ENCODE measurements at regions not wholly inside any gene's neighbourhood (a gene's known extent, or its start where the extent isn't known, plus 50 kb on each side); places are given as distances from the start of the nearest gene placed in this dataset.
A peak's percentile ranks its signal among the peaks of the same experiment; 100 is the strongest.

GRCh38 chr3:189406148-189406547, 225.0 kb upstream of the TP63 start:
- H3K27ac Mint-ChIP-seq = no peak overlapping the region
- H3K9me3 Mint-ChIP-seq = no peaks in the 10 kb centered on the region
- no peaks in the 10 kb centered on the region for H3K27me3 Mint-ChIP-seq (ENCODE audit: low read depth)
- no peak overlapping the region for H3K4me3 Mint-ChIP-seq
- TF ChIP-seq ATF3 (CRISPR knock-in tag; conservative IDR thresholded peaks at IDR 0.05) = no peak
- no peak for TF ChIP-seq ZNF263 (CRISPR knock-in tag; IDR thresholded peaks at IDR 0.05; ENCODE audit: low read depth)
- TF ChIP-seq ZSCAN18 (CRISPR knock-in tag; IDR thresholded peaks at IDR 0.05) = no peak
- no peak for TF ChIP-seq ZMAT4 (CRISPR knock-in tag; IDR thresholded peaks at IDR 0.05)
- no peak for TF ChIP-seq OVOL2 (CRISPR knock-in tag; IDR thresholded peaks at IDR 0.05; ENCODE audit: borderline replicate concordance)
- TF ChIP-seq FOXJ3 (CRISPR knock-in tag; IDR thresholded peaks at IDR 0.05; ENCODE audit: borderline replicate concordance) = no peak
- ATAC-seq (no peak), DNase-seq (ENCODE audit: low spot score) (no peak)
- POLR2A ChIA-PET = no interaction called here
- CTCF ChIA-PET = no interaction called here
- no peaks in the 10 kb centered on the region for H3K4me1 Mint-ChIP-seq
- no peaks in the 10 kb centered on the region for H3K36me3 Mint-ChIP-seq

GRCh38 chr3:189410522-189410921, 220.7 kb upstream of the TP63 start:
- no peak overlapping the region for H3K4me3 Mint-ChIP-seq
- no peak overlapping the region for H3K27ac Mint-ChIP-seq
- ATAC-seq (no peak), DNase-seq (ENCODE audit: low spot score) (no peak)
- H3K27me3 Mint-ChIP-seq (ENCODE audit: low read depth) = no peaks in the 10 kb centered on the region
- no peaks in the 10 kb centered on the region for H3K9me3 Mint-ChIP-seq
- H3K36me3 Mint-ChIP-seq = no peaks in the 10 kb centered on the region
- peaks cover 12% of the 10 kb centered on the region for H3K4me1 Mint-ChIP-seq
- POLR2A ChIA-PET = no interaction called here
- CTCF ChIA-PET = interaction anchor here (0.7 kb wide), 1 partner anchor 721 kb away, joined by 4 read pairs; no protein-coding TSS in a partner anchor
- TF ChIP-seq ZNF512 (CRISPR knock-in tag; IDR thresholded peaks at IDR 0.05; ENCODE audit: borderline replicate concordance) = 0 out of 2 replicates have a peak, but pooled peaks have one; percentile 29
- no peak for TF ChIP-seq ZNF416 (CRISPR knock-in tag; IDR thresholded peaks at IDR 0.05)

- no peaks in the 10 kb centered on the region for H3K36me3 Mint-ChIP-seq
- ATAC-seq (no peak), DNase-seq (ENCODE audit: low spot score) (no peak)
- H3K9me3 Mint-ChIP-seq = no peaks in the 10 kb centered on the region
- TF ChIP-seq HMGXB4 (CRISPR knock-in tag; IDR thresholded peaks at IDR 0.05) (no peak), ZNF396 (CRISPR knock-in tag; IDR thresholded peaks at IDR 0.05; ENCODE audit: borderline replicate concordance) (no peak), CREB1 (CRISPR knock-in tag; IDR thresholded peaks at IDR 0.05) (no peak), TEAD4 (CRISPR knock-in tag; IDR thresholded peaks at IDR 0.05) (no peak), FOXK1 (CRISPR knock-in tag; IDR thresholded peaks at IDR 0.05) (no peak), MXD4 (CRISPR knock-in tag; IDR thresholded peaks at IDR 0.05; ENCODE audit: borderline replicate concordance) (no peak), OVOL2 (CRISPR knock-in tag; IDR thresholded peaks at IDR 0.05; ENCODE audit: borderline replicate concordance) (no peak), MLX (CRISPR knock-in tag; IDR thresholded peaks at IDR 0.05) (no peak), KAT7 (CRISPR knock-in tag; IDR thresholded peaks at IDR 0.05; ENCODE audit: borderline replicate concordance) (no peak), TCF7 (CRISPR knock-in tag; IDR thresholded peaks at IDR 0.05; ENCODE audit: low read depth) (no peak), ZMAT4 (CRISPR knock-in tag; IDR thresholded peaks at IDR 0.05) (no peak), TEAD1 (CRISPR knock-in tag; IDR thresholded peaks at IDR 0.05) (no peak), NFE2L1 (CRISPR knock-in tag; IDR thresholded peaks at IDR 0.05) (no peak), GABPB1 (CRISPR knock-in tag; IDR thresholded peaks at IDR 0.05) (no peak)
- no peak overlapping the region for H3K27ac Mint-ChIP-seq
- H3K27me3 Mint-ChIP-seq (ENCODE audit: low read depth) = no peaks in the 10 kb centered on the region
- ChIA-PET POLR2A (interaction anchor here (0.6 kb wide), 1 partner anchor 34 kb away, joined by 3 read pairs; no protein-coding TSS in a partner anchor), CTCF (no interaction called here)
- H3K4me3 Mint-ChIP-seq = no peak overlapping the region
- H3K4me1 Mint-ChIP-seq = peaks cover 19% of the 10 kb centered on the region
Measured at GRCh38 chr3:189419038-189419437, 212.2 kb upstream of the TP63 start.

Measured in WTC11 (cell line).